HG03432 (cell line): ENCODE measurements at regions not wholly inside any gene's neighbourhood (a gene's known extent, or its start where the extent isn't known, plus 50 kb on each side); places are given as distances from the start of the nearest gene placed in this dataset.

ENCODE experiments used
- ATAC-seq: cut with Tn5 transposase; IDR thresholded peaks from one replicate; pipeline ENCODE4 v1.9.1; 2021; ENCODE audit warnings: mild to moderate bottlenecking, moderate library complexity; ENCODE audit not compliant: unreplicated experiment

GRCh38 chr5:128665747-128666355 lies 127.8 kb upstream of the FBN2 start:
- no peak for ATAC-seq

DNA sequence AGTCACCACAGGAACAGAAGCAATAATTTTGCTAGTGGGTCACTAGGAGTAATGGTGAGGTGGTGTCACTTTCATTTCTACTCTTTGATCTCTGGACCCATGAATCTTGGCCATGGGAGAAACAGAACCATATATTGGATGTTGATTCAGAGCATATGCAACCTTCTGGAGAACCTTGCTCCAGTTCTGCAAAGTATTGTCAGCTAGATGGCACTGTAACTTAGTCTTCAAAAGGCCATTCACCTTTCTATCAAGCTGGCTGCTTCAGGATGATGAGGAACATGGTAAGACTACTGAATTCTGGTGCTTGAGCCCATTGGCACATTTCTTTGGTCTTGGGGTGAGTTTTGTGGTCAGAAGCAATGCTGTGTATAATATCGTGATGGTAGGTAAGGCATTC lies 129.1 kb upstream of the FBN2 start:
- ATAC-seq, result no peak

DNA sequence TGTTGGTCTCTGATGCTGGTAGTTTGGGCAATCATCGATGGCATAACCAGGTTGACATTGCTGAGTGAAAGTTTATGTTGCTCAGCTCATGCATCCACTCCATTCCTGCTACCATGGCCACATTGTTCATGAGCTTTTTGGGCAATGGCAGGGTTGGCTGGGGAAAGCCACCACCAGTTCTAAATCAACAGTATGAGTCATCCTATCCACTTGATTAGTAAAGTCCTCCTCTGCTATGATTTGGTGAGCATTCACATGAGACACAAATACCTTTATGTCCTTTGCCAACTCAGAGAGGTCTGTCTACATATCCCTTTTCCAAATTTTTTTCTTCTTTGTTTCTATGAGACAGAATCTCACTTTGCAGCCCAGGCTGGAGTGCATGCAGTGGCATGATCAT lies 129.7 kb upstream of the FBN2 start:
- no peak for ATAC-seq

GRCh38 chr5:128668921-128669320 lies 130.9 kb upstream of the FBN2 start:
- no peak for ATAC-seq

DNA sequence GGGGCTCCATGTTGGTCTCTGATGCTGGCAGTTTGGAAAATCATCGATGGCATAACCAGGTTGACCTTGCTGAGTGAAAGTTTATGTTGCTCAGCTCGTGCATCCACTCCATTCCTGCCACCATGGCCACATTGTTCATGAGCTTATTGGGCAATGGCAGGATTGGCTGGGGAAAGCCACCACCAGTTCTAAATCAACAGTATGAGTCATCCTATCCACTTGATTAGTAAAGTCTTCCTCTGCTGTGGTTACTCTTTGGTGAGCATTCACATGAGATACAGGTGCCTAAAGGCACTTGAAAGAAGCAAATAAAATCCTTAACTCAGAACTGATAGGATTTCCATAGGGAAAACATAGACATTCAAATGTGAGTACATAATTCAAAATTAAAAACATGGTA lies 131.8 kb upstream of the FBN2 start:
- peak; percentile 58 for ATAC-seq

- ATAC-seq, result no peak
These were observed 133.9 kb upstream of the FBN2 start for GRCh38 chr5:128671943-128672342.

- ATAC-seq, result no peak
These were observed 135.0 kb upstream of the FBN2 start for GRCh38 chr5:128673000-128673399.

GRCh38 chr5:128673411-128673957 lies 135.4 kb upstream of the FBN2 start:
- no peak for ATAC-seq

GRCh38 chr5:128673970-128674369 lies 135.9 kb upstream of the FBN2 start:
- ATAC-seq, result no peak

DNA sequence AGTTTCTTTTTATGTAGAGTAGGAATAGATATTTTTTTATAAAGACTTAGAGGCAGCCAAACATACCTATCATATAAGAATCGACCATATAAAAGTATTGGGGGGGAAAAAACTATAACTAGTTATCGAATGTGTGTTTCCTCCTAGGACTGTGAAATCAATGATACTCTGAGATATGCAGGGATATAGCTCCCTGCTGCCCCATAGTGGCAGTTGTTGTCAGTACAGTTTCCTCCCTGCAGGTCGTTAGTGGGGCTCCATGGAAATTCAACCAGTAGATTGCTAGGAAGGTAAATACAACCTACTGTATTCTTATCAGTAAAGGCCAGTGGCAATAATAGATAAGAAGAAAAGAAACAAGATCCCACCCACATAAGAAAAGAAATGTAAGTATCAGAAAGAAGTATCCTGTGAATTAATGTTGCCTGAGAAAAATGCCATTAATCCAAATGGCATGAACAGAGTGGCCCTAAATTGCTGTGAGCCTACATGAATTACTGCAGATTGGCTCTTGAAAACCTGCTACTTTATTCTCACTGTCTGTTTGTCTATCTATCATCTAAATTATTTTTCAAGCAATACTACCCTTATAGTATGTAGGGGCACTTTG lies 136.9 kb upstream of the FBN2 start:
- peak; percentile 65 for ATAC-seq

- no peak for ATAC-seq
These were observed 143.1 kb upstream of the FBN2 start for GRCh38 chr5:128681096-128681495.

DNA sequence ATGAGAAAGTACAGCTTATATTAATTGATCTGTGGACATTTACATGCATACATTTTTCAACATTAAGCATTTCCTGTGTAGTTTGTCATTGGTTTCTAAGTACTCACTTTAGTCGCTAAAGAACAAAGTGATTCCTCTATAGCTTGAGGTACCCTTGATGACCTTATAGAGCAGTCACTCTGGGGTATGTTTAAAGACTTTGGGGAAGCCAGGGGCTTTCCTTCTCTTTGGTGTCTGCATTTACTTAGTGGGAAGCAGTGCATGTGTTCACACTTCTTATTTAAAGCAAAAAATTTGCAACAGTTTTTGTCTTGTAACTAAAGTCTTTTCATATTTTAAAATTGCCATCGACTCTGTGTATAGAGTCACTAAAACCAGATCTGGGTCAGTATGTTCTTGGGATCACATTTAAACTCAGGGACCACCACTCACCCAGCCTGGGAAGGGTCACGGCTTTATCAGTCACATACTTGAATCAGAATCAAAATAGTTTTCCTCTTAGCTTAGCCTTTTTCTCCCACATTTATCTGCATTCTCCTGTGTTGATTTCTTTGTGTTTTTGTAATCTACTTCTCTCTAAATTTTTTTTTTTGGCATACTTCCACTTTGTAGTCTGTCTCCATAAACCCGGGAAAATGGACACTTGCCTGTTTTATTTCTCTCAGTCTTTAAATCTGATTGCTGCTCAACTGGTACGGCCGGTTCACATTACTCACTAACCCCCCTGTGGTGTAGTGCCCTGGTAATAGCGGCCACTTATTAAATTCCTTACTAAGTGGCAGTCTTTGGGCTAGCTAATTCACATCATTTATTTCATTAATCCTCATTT lies 143.9 kb upstream of the FBN2 start:
- ATAC-seq, result no peak

DNA sequence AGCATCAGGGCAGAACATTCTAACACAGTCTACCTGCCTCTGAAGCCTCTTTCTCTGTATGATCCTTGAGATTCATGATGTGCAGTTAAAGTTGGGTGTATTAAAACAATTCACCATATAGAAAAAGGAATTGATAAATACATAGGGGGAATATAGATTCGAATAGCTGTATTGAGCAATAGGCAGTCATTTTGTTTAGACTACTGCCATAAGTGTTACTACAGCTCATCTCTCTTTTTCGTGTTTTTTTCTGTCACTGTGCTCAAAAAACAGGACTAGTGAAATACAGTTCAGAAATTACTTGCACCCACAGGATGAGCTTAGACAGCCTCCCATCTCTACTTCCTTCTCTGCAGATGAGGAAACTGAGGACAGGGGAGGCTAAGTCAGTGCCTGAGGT lies 144.6 kb upstream of the FBN2 start:
- no peak for ATAC-seq

DNA sequence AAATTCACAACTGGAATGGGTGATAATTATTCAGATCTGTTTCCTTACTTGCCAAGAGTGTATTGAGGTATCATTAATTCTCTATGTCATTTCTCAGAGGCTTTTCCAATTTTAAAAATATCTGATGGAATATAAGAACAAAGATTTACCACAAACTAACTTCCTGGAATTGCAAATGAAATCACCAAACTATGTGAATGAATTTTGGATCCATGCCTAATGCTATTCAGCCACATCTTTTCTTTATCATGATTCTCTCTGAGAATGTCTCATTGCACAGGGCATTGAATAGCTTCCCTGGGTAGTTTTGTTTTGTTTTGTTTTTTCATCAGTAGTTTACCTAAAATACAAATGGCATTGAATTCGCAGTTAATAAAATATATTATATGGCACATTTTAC lies 146.9 kb upstream of the FBN2 start:
- ATAC-seq, result no peak

GRCh38 chr5:128687930-128688329 lies 149.9 kb upstream of the FBN2 start:
- no peak for ATAC-seq

- ATAC-seq, result no peak
These were observed 155.7 kb upstream of the FBN2 start for GRCh38 chr5:128693764-128694163.

GRCh38 chr5:128695791-128696530 lies 157.9 kb upstream of the FBN2 start:
- ATAC-seq, result no peak

DNA sequence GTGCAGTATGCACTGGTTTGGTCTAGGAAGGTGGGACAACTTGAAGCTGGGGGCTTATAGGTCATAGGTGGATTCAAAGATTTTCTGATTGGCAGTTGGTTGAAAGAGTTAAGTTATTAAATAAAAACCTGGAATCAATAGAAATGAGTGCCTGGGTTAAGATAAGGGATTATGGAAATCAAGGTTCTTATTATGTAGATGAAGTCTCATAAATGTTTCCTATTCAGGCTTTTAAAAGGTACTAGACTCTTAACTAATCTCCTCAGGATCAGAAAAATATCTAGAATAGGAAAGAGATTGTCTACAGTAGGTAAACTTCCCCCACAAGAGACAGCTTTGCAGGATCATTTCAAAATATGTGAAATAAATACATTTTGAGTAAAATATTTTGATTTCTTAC lies 163.3 kb upstream of the FBN2 start:
- no peak for ATAC-seq

GRCh38 chr5:128703322-128703721 lies 165.3 kb upstream of the FBN2 start:
- ATAC-seq, result no peak

GRCh38 chr5:128706269-128706668 lies 168.2 kb upstream of the FBN2 start:
- ATAC-seq, result no peak

DNA sequence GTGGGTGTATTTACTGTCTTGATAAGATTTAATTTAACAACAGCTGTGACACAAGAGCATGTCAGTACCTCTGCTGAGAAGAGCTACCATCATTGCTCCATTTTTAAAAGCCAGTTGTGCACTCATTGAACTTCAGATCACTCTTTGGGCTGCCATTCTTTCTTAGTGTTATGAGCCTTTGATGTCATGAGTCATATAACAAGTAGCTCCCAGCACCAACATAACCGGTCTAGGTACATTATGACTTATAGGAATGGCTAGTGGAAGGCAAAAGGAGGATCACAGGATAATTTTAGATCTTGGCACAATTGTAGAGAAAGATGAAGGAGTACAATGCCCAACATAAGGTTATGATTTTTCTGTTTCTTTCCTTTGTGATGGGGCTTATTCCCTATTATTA lies 170.8 kb upstream of the FBN2 start:
- ATAC-seq, result no peak
